ENCODE measurements at regions not wholly inside any gene's neighbourhood (a gene's known extent, or its start where the extent isn't known, plus 50 kb on each side); places are given as distances from the start of the nearest gene placed in this dataset.

- TF ChIP-seq CTCF (IDR thresholded peaks at IDR 0.05; ENCODE audit: poor library complexity) (no peak), EZH2 (IDR thresholded peaks at IDR 0.05; ENCODE audit: borderline replicate concordance) (no peak), EZH2phosphoT487 (IDR thresholded peaks at IDR 0.05; ENCODE audit: low read depth, severe bottlenecking, unreplicated experiment) (no peak)
Observed at GRCh38 chr2:224259831-224260230, 142.1 kb downstream of the FAM124B start.

Measured in hepatocyte (in vitro differentiated cells).